H1 (cell line): ENCODE measurements at regions not wholly inside any gene's neighbourhood (a gene's known extent, or its start where the extent isn't known, plus 50 kb on each side); places are given as distances from the start of the nearest gene placed in this dataset.

Source experiments
- CTCF ChIA-PET: fragments of 300-600 bp; sonication (Branson Sonifier 250); formaldehyde crosslinking; loops from one replicate; lab custom pipeline; 2021; ENCODE audit not compliant: partially characterized antibody; lab: Charles Lee
- POLR2A ChIA-PET: fragments of 300-600 bp; sonication (Branson Sonifier 250); formaldehyde crosslinking; loops from one replicate; lab custom pipeline; 2021; ENCODE audit warnings: inconsistent platforms; ENCODE audit not compliant: partially characterized antibody; lab: Charles Lee
- DNase-seq, 2 experiments: peaks; one replicate each; pipeline versions ENCODE4 v3.0.0 to v3.0.0-alpha.2; 2010 to 2022; ENCODE audit warnings: low spot score in 2 of 2, low read depth in 1 of 2, mixed read lengths in 1 of 2
- FAIRE-seq: peaks from 2 replicates; lab custom pipeline; 2011; peaks lifted over from hg19 to GRCh38; lab: Jason Lieb, UNC
- H2AFZ ChIP-seq: 2 replicates; pipeline ENCODE4 v1.8.1; 2012; ENCODE audit warnings: low read length, inconsistent platforms
- H2AK5ac ChIP-seq: 2 replicates; pipeline ENCODE4 v1.6.1; 2013; ENCODE audit warnings: low read depth, low read length
- H2BK120ac ChIP-seq: replicated peaks from 2 replicates; pipeline ENCODE3; 2013; ENCODE audit warnings: low read depth, low read length, inconsistent platforms
- H2BK12ac ChIP-seq: 2 replicates; pipeline ENCODE4 v1.6.1; 2013; ENCODE audit warnings: low read depth, low read length
- H2BK15ac ChIP-seq: 2 replicates; pipeline ENCODE4 v1.6.1; 2013; ENCODE audit warnings: low read length
- H2BK20ac ChIP-seq: 2 replicates; pipeline ENCODE4 v1.6.1; 2013; ENCODE audit warnings: low read length
- H2BK5ac ChIP-seq: 2 replicates; pipeline ENCODE4 v1.6.1; 2013; ENCODE audit warnings: low read depth, low read length
- H3K14ac ChIP-seq: 2 replicates; pipeline ENCODE4 v1.6.1; 2013; ENCODE audit warnings: inconsistent platforms; ENCODE audit not compliant: insufficient read length
- H3K18ac ChIP-seq: 2 replicates; pipeline ENCODE4 v1.6.1; 2013; ENCODE audit warnings: low read length; ENCODE audit errors: extremely low read depth
- H3K23ac ChIP-seq: 2 replicates; pipeline ENCODE4 v1.6.1; 2013; ENCODE audit warnings: inconsistent platforms; ENCODE audit not compliant: insufficient read length
- H3K23me2 ChIP-seq: 2 replicates; pipeline ENCODE4 v1.6.1; 2013; ENCODE audit warnings: low read depth, low read length
- H3K27ac ChIP-seq: 2 replicates; pipeline ENCODE4 v1.6.1; 2011; ENCODE audit warnings: low read depth, low read length, inconsistent platforms
- H3K27me3 ChIP-seq, 4 experiments: replicated peaks in 1 of 4; 1 replicate in 1 of 4; 2 replicates in 3 of 4; pipeline versions ENCODE4 v1.6.1 to v1.8.1; 2011 to 2013; ENCODE audit warnings: low read length in 3 of 4, mild to moderate bottlenecking in 3 of 4, inconsistent platforms in 2 of 4, mixed read lengths in 2 of 4, moderate library complexity in 1 of 4; ENCODE audit not compliant: control insufficient read depth in 3 of 4, insufficient read depth in 3 of 4; ENCODE audit errors: extremely low read depth in 1 of 4
- H3K36me3 ChIP-seq, 4 experiments: 2 replicates each; pipeline versions ENCODE4 v1.6.1 to v1.8.1; 2011 to 2013; ENCODE audit warnings: mild to moderate bottlenecking in 4 of 4, low read length in 3 of 4, moderate library complexity in 2 of 4, control low read depth in 1 of 4, inconsistent platforms in 1 of 4; ENCODE audit not compliant: insufficient read depth in 4 of 4, control insufficient read depth in 2 of 4
- H3K4ac ChIP-seq: replicated peaks from 2 replicates; pipeline ENCODE3; 2013; ENCODE audit warnings: low read length, low read depth, mixed read lengths, inconsistent platforms; ENCODE audit not compliant: insufficient read length
- H3K4me1 ChIP-seq, 4 experiments: replicated peaks in 1 of 4; 1 replicate in 1 of 4; 2 replicates in 3 of 4; pipeline versions ENCODE4 v1.6.1 to v1.8.1; 2011 to 2013; ENCODE audit warnings: low read length in 3 of 4, inconsistent platforms in 2 of 4, mixed read lengths in 1 of 4; ENCODE audit not compliant: insufficient read depth in 4 of 4, control insufficient read depth in 3 of 4
- H3K4me2 ChIP-seq, 2 experiments: 2 replicates each; pipeline versions ENCODE4 v1.6.1 to v1.8.1; 2011 to 2013; ENCODE audit warnings: low read depth in 2 of 2, low read length in 2 of 2, control low read depth in 1 of 2, inconsistent platforms in 1 of 2, mild to moderate bottlenecking in 1 of 2; ENCODE audit not compliant: insufficient read depth in 1 of 2
- H3K4me3 ChIP-seq, 4 experiments: fragments of 200-600, 300-600 bp in 1 of 4; sonication (generic), shearing (Covaris generic), sonication (Bioruptor Twin) in 1 of 4; 2 replicates each; pipeline versions ENCODE4 v1.5.1 to v1.8.1; 2011 to 2016; ENCODE audit warnings: low read length in 4 of 4, low read depth in 3 of 4, control low read depth in 2 of 4, inconsistent platforms in 2 of 4, mild to moderate bottlenecking in 2 of 4, mixed read lengths in 1 of 4, moderate library complexity in 1 of 4; ENCODE audit not compliant: insufficient read depth in 2 of 4; ENCODE audit errors: extremely low read depth in 1 of 4
- H3K56ac ChIP-seq: replicated peaks from 2 replicates; pipeline ENCODE3; 2013; ENCODE audit warnings: low read depth, mild to moderate bottlenecking, mixed read lengths, low read length, inconsistent platforms; ENCODE audit not compliant: insufficient read length
- H3K79me1 ChIP-seq: 2 replicates; pipeline ENCODE4 v1.6.1; 2013; ENCODE audit warnings: low read depth, low read length, control low read depth
- H3K79me2 ChIP-seq, 2 experiments: 2 replicates each; pipeline versions ENCODE4 v1.6.1 to v1.8.1; 2012 to 2013; ENCODE audit warnings: low read length in 2 of 2, mild to moderate bottlenecking in 2 of 2, inconsistent platforms in 1 of 2; ENCODE audit not compliant: insufficient read depth in 2 of 2, control insufficient read depth in 1 of 2
- H3K9ac ChIP-seq, 4 experiments: replicated peaks in 1 of 4; 1 replicate in 1 of 4; 2 replicates in 3 of 4; pipeline versions ENCODE4 v1.6.1 to v1.8.1; 2011 to 2013; ENCODE audit warnings: low read depth in 3 of 4, low read length in 3 of 4, control low read depth in 2 of 4, mild to moderate bottlenecking in 2 of 4, moderate library complexity in 2 of 4, inconsistent platforms in 1 of 4; ENCODE audit errors: extremely low read depth in 1 of 4
- H3K9me3 ChIP-seq, 2 experiments: 2 replicates each; pipeline versions ENCODE4 v1.6.1 to v1.8.1; 2012 to 2013; ENCODE audit warnings: mild to moderate bottlenecking in 2 of 2, moderate library complexity in 2 of 2, control low read depth in 1 of 2, inconsistent platforms in 1 of 2, low read depth in 1 of 2, low read length in 1 of 2, mixed read lengths in 1 of 2; ENCODE audit not compliant: insufficient read depth in 2 of 2
- H4K20me1 ChIP-seq, 2 experiments: replicated peaks in 1 of 2; 2 replicates each; pipeline versions ENCODE3 to v1.8.1; 2011 to 2013; ENCODE audit warnings: inconsistent platforms in 2 of 2, low read length in 2 of 2, mild to moderate bottlenecking in 1 of 2; ENCODE audit not compliant: insufficient read depth in 2 of 2, control insufficient read depth in 1 of 2
- H4K5ac ChIP-seq: 2 replicates; pipeline ENCODE4 v1.6.1; 2013; ENCODE audit warnings: low read length, low read depth, mixed read lengths, inconsistent platforms; ENCODE audit not compliant: insufficient read length
- H4K8ac ChIP-seq: 2 replicates; pipeline ENCODE4 v1.8.0; 2013; ENCODE audit warnings: mild to moderate bottlenecking, moderate library complexity, low read length, inconsistent platforms; ENCODE audit not compliant: insufficient read depth; ENCODE audit errors: extremely low read depth
- H4K91ac ChIP-seq: replicated peaks from 2 replicates; pipeline ENCODE3; 2013; ENCODE audit warnings: low read length, mixed read lengths, inconsistent platforms; ENCODE audit not compliant: insufficient read length
- FOSL1 ChIP-seq: IDR thresholded peaks from 2 replicates; pipeline ENCODE4 v1.6.1; 2011; ENCODE audit warnings: mild to moderate bottlenecking, low read depth, low read length, moderate library complexity; ENCODE audit not compliant: insufficient read depth
- GTF2F1 ChIP-seq: IDR thresholded peaks from 2 replicates; pipeline ENCODE4 v1.6.1; 2012; ENCODE audit warnings: low read depth, low read length, improper control_type of control experiment, borderline replicate concordance
- POU5F1 ChIP-seq: IDR thresholded peaks from 2 replicates; pipeline ENCODE4 v1.6.1; 2011; ENCODE audit warnings: low read depth, mild to moderate bottlenecking, low read length, moderate library complexity
- SP2 ChIP-seq: IDR thresholded peaks from 2 replicates; pipeline ENCODE4 v1.6.1; 2012; ENCODE audit warnings: mild to moderate bottlenecking, low read length, inconsistent platforms
- TAF1 ChIP-seq: IDR thresholded peaks from 2 replicates; pipeline ENCODE4 v1.6.1; 2011; ENCODE audit warnings: mild to moderate bottlenecking, low read depth, low read length
- WGBS, 2 experiments: shearing (Covaris generic) in 1 of 2; methylation state at CpG; one replicate each; pipeline versions ENCODE4 v1.1.6 to v1.1.7; 2013 to 2015; ENCODE audit warnings: low lambda C conversion rate in 2 of 2, mixed read lengths in 2 of 2, inconsistent platforms in 1 of 2, low coverage in 1 of 2, missing lambda C conversion rate in 1 of 2; ENCODE audit not compliant: insufficient replicate concordance in 2 of 2, insufficient coverage in 1 of 2, insufficient read length in 1 of 2; ENCODE audit errors: extremely low coverage in 1 of 2, missing lambda C conversion rate in 1 of 2; 5-methylcytosine and 5-hydroxymethylcytosine counted together

DNA sequence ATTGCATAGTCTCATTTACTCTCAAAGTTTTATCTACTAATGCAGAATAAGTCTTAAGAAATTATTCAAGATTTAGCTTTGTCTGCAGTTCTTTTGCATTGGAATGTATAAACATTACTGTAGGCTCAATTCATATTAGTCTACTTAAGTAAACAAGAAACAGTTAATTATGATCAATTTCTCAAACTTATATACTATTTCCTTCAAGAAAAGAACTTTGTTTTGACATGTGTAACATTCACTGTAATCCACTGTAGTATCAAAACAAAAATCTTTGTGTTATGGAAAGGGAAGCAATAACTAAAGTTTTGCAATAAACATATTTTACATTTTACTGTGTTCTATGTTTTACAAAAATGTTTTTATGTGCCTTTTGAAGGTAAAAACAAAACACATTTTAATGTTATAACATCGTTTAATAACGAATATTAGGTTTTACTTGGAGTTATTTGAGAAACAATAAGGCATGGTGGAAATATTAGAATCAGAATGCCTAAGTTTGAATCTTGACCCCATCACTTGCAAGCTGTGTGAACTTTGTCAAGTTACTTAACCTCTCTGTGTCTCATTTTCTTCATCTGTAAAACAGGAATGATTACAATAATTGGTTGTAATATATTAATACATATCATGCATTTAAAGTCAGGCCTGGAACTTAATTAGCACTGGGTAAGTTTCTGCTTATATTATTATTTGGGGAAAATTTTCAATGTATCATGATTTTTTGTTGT lies 77.0 kb upstream of the DPH5 start:
- Histone ChIP-seq H3K4me1 (no peaks in the 10 kb centered on the region), H2AFZ (no peak overlapping the region), H3K4me3 (no peak overlapping the region), H3K36me3 (no peaks in the 10 kb centered on the region), H3K4me2 (no peak overlapping the region), H3K56ac (no peak overlapping the region), H3K23ac (no peak overlapping the region), H4K8ac (no peak overlapping the region), H3K9me3 (no peaks in the 10 kb centered on the region), H3K4ac (no peak overlapping the region), H2BK20ac (no peak overlapping the region), H4K5ac (no peak overlapping the region), H3K23me2 (no peaks in the 10 kb centered on the region), H2AK5ac (no peak overlapping the region), H3K14ac (no peak overlapping the region), H3K9ac (no peak overlapping the region), H2BK5ac (no peak overlapping the region), H3K79me2 (no peaks in the 10 kb centered on the region), H3K27me3 (no peaks in the 10 kb centered on the region), H3K27ac (no peak overlapping the region), H2BK15ac (no peak overlapping the region), H4K20me1 (no peaks in the 10 kb centered on the region), H2BK12ac (no peak overlapping the region), H3K79me1 (no peaks in the 10 kb centered on the region), H4K91ac (no peak overlapping the region), H3K18ac (no peak overlapping the region), H2BK120ac (no peak overlapping the region)
- WGBS, 2 experiments: 89% methylated on average over 2 of the region's 2 CpGs; no CpG with 5 or more reads in 1 of the 2 experiments
- POLR2A ChIA-PET: no interaction called here
- CTCF ChIA-PET: interaction anchor here (0.7 kb wide), 1 partner anchor 69 kb away, joined by 3 read pairs; no protein-coding TSS in a partner anchor
- no peak for DNase-seq
- TF ChIP-seq POU5F1 (no peak), GTF2F1 (no peak), TAF1 (no peak), FOSL1 (no peak), SP2 (no peak)
- no peak for FAIRE-seq
